HEK293T (cell line): ENCODE measurements at regions not wholly inside any gene's neighbourhood (a gene's known extent, or its start where the extent isn't known, plus 50 kb on each side); places are given as distances from the start of the nearest gene placed in this dataset.

Experiments used
- BHLHE40 ChIP-seq: fragments of 450-650 bp; IDR thresholded peaks from 2 replicates; pipeline ENCODE4 v1.6.1; 2016; ENCODE audit warnings: mild to moderate bottlenecking, moderate library complexity, borderline replicate concordance
- ELF4 ChIP-seq: fragments of 450-650 bp; IDR thresholded peaks from 2 replicates; pipeline ENCODE4 v1.6.1; 2017; ENCODE audit warnings: antibody characterized with exemption
- FOXA1 ChIP-seq: fragments of 450-650 bp; IDR thresholded peaks from 2 replicates; pipeline ENCODE4 v1.6.1; 2016; ENCODE audit warnings: mild to moderate bottlenecking
- FOXK2 ChIP-seq: fragments of 450-650 bp; IDR thresholded peaks from 2 replicates; pipeline ENCODE4 v1.6.1; 2016; ENCODE audit warnings: mild to moderate bottlenecking
- FOXM1 ChIP-seq: fragments of 450-650 bp; IDR thresholded peaks from 2 replicates; pipeline ENCODE4 v1.6.1; 2017; ENCODE audit warnings: mild to moderate bottlenecking, borderline replicate concordance
- HDGF ChIP-seq: fragments of 450-650 bp; IDR thresholded peaks from 2 replicates; pipeline ENCODE4 v1.6.1; 2017; ENCODE audit warnings: antibody characterized with exemption, borderline replicate concordance
- L3MBTL2 ChIP-seq: fragments of 450-650 bp; conservative IDR thresholded peaks from 2 replicates; pipeline ENCODE4 v1.6.1; 2016; ENCODE audit warnings: mild to moderate bottlenecking
- NFRKB ChIP-seq: fragments of 450-650 bp; IDR thresholded peaks from 2 replicates; pipeline ENCODE4 v1.6.1; 2016; ENCODE audit warnings: mild to moderate bottlenecking, moderate library complexity
- SP1 ChIP-seq: fragments of 450-650 bp; IDR thresholded peaks from 2 replicates; pipeline ENCODE4 v1.6.1; 2017
- SUZ12 ChIP-seq: fragments of 450-650 bp; IDR thresholded peaks from 2 replicates; pipeline ENCODE4 v1.6.1; 2016; ENCODE audit warnings: mild to moderate bottlenecking
- TARDBP ChIP-seq: fragments of 450-650 bp; IDR thresholded peaks from 2 replicates; pipeline ENCODE4 v1.6.1; 2016

DNA sequence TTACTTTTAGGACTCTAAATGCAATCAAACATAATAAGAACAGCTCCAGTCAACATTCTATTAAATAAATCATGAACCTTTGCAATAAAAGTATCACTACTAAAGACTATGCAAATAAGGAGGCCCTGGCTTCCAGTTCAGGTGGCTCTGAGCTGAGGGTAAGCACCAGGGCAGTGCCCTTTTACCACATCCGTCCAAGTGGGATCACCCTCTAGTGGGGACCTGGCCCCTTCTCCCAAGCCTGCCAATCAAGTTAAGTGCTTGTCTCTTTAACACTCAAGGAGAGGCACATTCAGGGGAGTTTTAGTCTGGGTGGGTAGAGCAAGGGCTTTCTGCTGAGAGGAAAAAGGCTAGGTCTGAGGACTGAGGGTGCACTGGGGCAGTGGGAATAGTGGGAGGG is 161.4 kb downstream of the TMEM200A start:
- TF ChIP-seq HDGF, result no peak
- no peak for TF ChIP-seq SUZ12
- TF ChIP-seq NFRKB, result no peak
- no peak for TF ChIP-seq L3MBTL2
- no peak for TF ChIP-seq ELF4
- TF ChIP-seq FOXA1, result no peak
- TF ChIP-seq TARDBP, result no peak
- no peak for TF ChIP-seq BHLHE40
- no peak for TF ChIP-seq FOXK2
- no peak for TF ChIP-seq SP1
- TF ChIP-seq FOXM1, result no peak
